ENCODE measurements at regions not wholly inside any gene's neighbourhood (a gene's known extent, or its start where the extent isn't known, plus 50 kb on each side); places are given as distances from the start of the nearest gene placed in this dataset.

GRCh38 chr13:111954661-111955411 is 112.1 kb upstream of the SOX1 start:
- no peak for DNase-seq

- DNase-seq, result no peak
These were observed 111.4 kb upstream of the SOX1 start for GRCh38 chr13:111955412-111956065.

GRCh38 chr13:111956261-111957151 is 110.4 kb upstream of the SOX1 start:
- no peak for DNase-seq

GRCh38 chr13:111957913-111958450 is 109.0 kb upstream of the SOX1 start:
- no peak for DNase-seq

- no peak for DNase-seq
These were observed 108.1 kb upstream of the SOX1 start for GRCh38 chr13:111958612-111959395.

- DNase-seq, result no peak
These were observed 106.7 kb upstream of the SOX1 start for GRCh38 chr13:111960152-111960772.

- DNase-seq, result no peak
These were observed 105.7 kb upstream of the SOX1 start for GRCh38 chr13:111961236-111961635.

GRCh38 chr13:111961651-111962192 is 105.2 kb upstream of the SOX1 start:
- no peak for DNase-seq

- DNase-seq, result no peak
These were observed 104.5 kb upstream of the SOX1 start for GRCh38 chr13:111962431-111962891.

- DNase-seq, result no peak
These were observed 103.9 kb upstream of the SOX1 start for GRCh38 chr13:111963031-111963430.

GRCh38 chr13:111964411-111965035 is 102.4 kb upstream of the SOX1 start:
- no peak for DNase-seq

- DNase-seq, result no peak
These were observed 101.3 kb upstream of the SOX1 start for GRCh38 chr13:111965466-111966214.

GRCh38 chr13:111966933-111967332 is 100.0 kb upstream of the SOX1 start:
- no peak for DNase-seq

- DNase-seq, result no peak
These were observed 99.3 kb upstream of the SOX1 start for GRCh38 chr13:111967572-111968201.

- DNase-seq, result no peak
These were observed 98.5 kb upstream of the SOX1 start for GRCh38 chr13:111968336-111969010.

GRCh38 chr13:111969551-111970135 is 97.3 kb upstream of the SOX1 start:
- no peak for DNase-seq

- no peak for DNase-seq
These were observed 96.3 kb upstream of the SOX1 start for GRCh38 chr13:111970494-111971141.
